ENCODE measurements at regions not wholly inside any gene's neighbourhood (a gene's known extent, or its start where the extent isn't known, plus 50 kb on each side); places are given as distances from the start of the nearest gene placed in this dataset.
"Not testable (repeated sequence)": the region's sequence is repeated elsewhere in the genome, so short reads cannot be mapped to it uniquely, and the experiment has no call there.

DNA sequence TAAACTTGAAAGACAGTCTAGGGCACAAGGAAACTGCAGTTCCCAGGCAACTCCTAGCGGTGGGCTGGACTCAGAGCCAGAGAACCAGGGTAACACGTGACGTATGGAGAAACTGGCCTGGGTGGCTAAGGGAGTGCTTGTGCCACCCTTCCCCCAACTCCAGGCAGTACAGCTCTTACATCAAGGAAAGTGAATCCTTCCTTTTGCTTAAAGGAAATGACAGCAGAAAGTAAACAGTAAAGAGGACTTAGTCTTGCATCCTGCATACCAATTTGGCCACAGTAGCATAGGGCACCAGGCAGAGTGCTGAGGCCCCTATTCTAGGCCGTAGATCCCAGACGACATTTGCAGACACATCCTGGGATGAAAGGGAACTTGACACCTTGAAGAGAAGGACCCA, 322.8 kb downstream of the CD109 start:
- no peak overlapping the region for H3K27ac ChIP-seq
- no peaks in the 10 kb centered on the region for H3K27me3 ChIP-seq
- no peaks in the 10 kb centered on the region for H3K9me3 ChIP-seq
- 42 to 60% methylated on average over 4 to 5 of the region's 5 CpGs for WGBS, 2 donors
- no peak overlapping the region for H3K4me3 ChIP-seq
- DNase-seq: no peak
- H3K36me3 ChIP-seq: no peaks in the 10 kb centered on the region
- H3K4me1 ChIP-seq: no peaks in the 10 kb centered on the region
- ATAC-seq (ENCODE audit: low FRiP score in 2 of 2): no peak
- TF ChIP-seq EP300 (IDR thresholded peaks at IDR 0.05) (no peak), POLR2AphosphoS5 (IDR thresholded peaks at IDR 0.05) (no peak), POLR2A (IDR thresholded peaks at IDR 0.05) (no peak), CTCF (IDR thresholded peaks at IDR 0.05) (no peak)

GRCh38 chr6:74015427-74015826, 319.4 kb downstream of the CD109 start:
- no peaks in the 10 kb centered on the region for H3K27me3 ChIP-seq
- 64 to 83% methylated on average over 1 of the region's 1 CpG for WGBS, 2 donors
- H3K27ac ChIP-seq: no peak overlapping the region
- DNase-seq (no peak), ATAC-seq (ENCODE audit: low FRiP score in 2 of 2) (no peak)
- H3K4me1 ChIP-seq: no peaks in the 10 kb centered on the region
- no peaks in the 10 kb centered on the region for H3K36me3 ChIP-seq
- peaks cover 0 to 5% (median 2%) of the 10 kb centered on the region in 4 donors for H3K9me3 ChIP-seq
- no peak overlapping the region for H3K4me3 ChIP-seq
- no peak for TF ChIP-seq CTCF (IDR thresholded peaks at IDR 0.05)
- TF ChIP-seq EP300 (IDR thresholded peaks at IDR 0.05): no peak
- no peak for TF ChIP-seq POLR2A (IDR thresholded peaks at IDR 0.05)
- TF ChIP-seq POLR2AphosphoS5 (IDR thresholded peaks at IDR 0.05): no peak

GRCh38 chr6:74000666-74001490, 304.9 kb downstream of the CD109 start:
- WGBS, 2 donors: 71 to 79% methylated on average over 5 of the region's 5 CpGs
- no peaks in the 10 kb centered on the region for H3K36me3 ChIP-seq

DNA sequence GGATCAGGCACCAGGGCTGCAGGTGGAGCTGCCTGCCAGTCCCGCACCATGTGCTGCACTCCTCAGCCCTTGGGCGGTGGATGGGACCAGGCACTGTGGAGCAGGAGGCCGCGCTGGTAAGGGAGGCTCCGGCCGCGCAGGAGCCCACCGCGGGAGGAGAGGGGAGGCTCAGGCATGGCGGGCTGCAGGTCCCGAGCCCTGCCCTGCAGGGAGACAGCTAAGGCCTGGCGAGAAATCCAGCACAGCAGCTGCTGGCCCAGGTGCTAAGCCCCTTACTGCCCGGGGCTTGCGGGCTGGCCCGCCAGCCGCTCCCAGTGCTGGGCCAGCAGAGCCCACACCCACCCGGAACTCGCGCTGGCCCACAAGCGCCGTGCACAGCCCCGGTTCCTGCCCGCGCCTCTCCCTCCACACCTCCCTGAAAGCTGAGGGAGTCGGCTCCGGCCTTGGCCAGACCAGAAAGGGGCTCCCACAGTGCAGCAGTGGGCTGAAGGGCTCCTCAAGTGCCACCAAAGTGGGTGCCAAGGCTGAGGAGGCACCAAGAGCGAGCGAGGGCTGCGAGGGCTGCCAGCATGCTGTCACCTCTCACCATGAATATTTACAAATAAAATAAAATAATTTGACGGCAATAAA, 294.7 kb downstream of the CD109 start:
- not testable (repeated sequence) for ATAC-seq (ENCODE audit: low FRiP score in 2 of 2); H3K27me3 ChIP-seq; H3K27ac ChIP-seq; H3K9me3 ChIP-seq; H3K4me1 ChIP-seq; H3K4me3 ChIP-seq; H3K36me3 ChIP-seq
- 93 to 97% methylated on average over 4 to 18 of the region's 30 CpGs for WGBS, 2 donors
- DNase-seq: peak in 1 of 2 donors; percentile 71

More at GRCh38 chr6:74000666-74001490, 304.9 kb downstream of the CD109 start:
- H3K27me3 ChIP-seq: no peaks in the 10 kb centered on the region
- H3K4me1 ChIP-seq: no peaks in the 10 kb centered on the region
- no peak overlapping the region for H3K27ac ChIP-seq
- ATAC-seq (ENCODE audit: low FRiP score in 2 of 2) (no peak), DNase-seq (no peak)
- TF ChIP-seq POLR2A (IDR thresholded peaks at IDR 0.05) (no peak), EP300 (IDR thresholded peaks at IDR 0.05) (no peak), POLR2AphosphoS5 (IDR thresholded peaks at IDR 0.05) (no peak), CTCF (IDR thresholded peaks at IDR 0.05) (no peak)
- no peaks in the 10 kb centered on the region for H3K9me3 ChIP-seq
- no peak overlapping the region for H3K4me3 ChIP-seq

GRCh38 chr6:73989428-73989827, 293.4 kb downstream of the CD109 start:
- no peaks in the 10 kb centered on the region for H3K27me3 ChIP-seq
- H3K9me3 ChIP-seq: no peaks in the 10 kb centered on the region
- no peaks in the 10 kb centered on the region for H3K36me3 ChIP-seq
- DNase-seq (no peak), ATAC-seq (ENCODE audit: low FRiP score in 2 of 2) (no peak)
- no peak overlapping the region for H3K27ac ChIP-seq
- no peak overlapping the region for H3K4me3 ChIP-seq
- TF ChIP-seq POLR2AphosphoS5 (IDR thresholded peaks at IDR 0.05): no peak
- no peak for TF ChIP-seq POLR2A (IDR thresholded peaks at IDR 0.05)
- no peak for TF ChIP-seq EP300 (IDR thresholded peaks at IDR 0.05)
- TF ChIP-seq CTCF (IDR thresholded peaks at IDR 0.05): no peak
- no peaks in the 10 kb centered on the region for H3K4me1 ChIP-seq
- WGBS, 2 donors: 86% methylated on average over 3 of the region's 3 CpGs

Data from upper lobe of left lung (tissue), 6 donors.